GM23248 (cell line): ENCODE measurements at regions not wholly inside any gene's neighbourhood (a gene's known extent, or its start where the extent isn't known, plus 50 kb on each side); places are given as distances from the start of the nearest gene placed in this dataset.
A peak's percentile ranks its signal among the peaks of the same experiment; 100 is the strongest.

Experiments used
- DNase-seq: peaks from one replicate; pipeline ENCODE4 v3.0.0-alpha.2; 2015
- H2AFZ ChIP-seq: fragments of 200-600 bp; sonication (generic); 2 replicates; pipeline ENCODE4 v1.6.1; 2016; ENCODE audit warnings: antibody characterized with exemption
- H3F3A ChIP-seq: fragments of 200-600 bp; sonication (generic); 2 replicates; pipeline ENCODE4 v1.6.1; 2016; ENCODE audit warnings: mild to moderate bottlenecking, antibody characterized with exemption, mixed run types; ENCODE audit not compliant: insufficient read depth
- H3K27ac ChIP-seq: fragments of 200-600 bp; sonication (generic); 2 replicates; pipeline ENCODE4 v1.5.1; 2016; ENCODE audit warnings: mild to moderate bottlenecking
- H3K27me3 ChIP-seq: fragments of 200-600 bp; sonication (generic); replicated peaks from 2 replicates; pipeline ENCODE4 v1.6.1; 2016; ENCODE audit warnings: mild to moderate bottlenecking; ENCODE audit not compliant: insufficient read depth
- H3K36me3 ChIP-seq: fragments of 200-600 bp; sonication (generic); 2 replicates; pipeline ENCODE4 v1.6.1; 2016; ENCODE audit warnings: low read depth, mild to moderate bottlenecking
- H3K4me1 ChIP-seq: fragments of 200-600 bp; sonication (generic); 2 replicates; pipeline ENCODE4 v1.6.1; 2016; ENCODE audit warnings: mild to moderate bottlenecking; ENCODE audit not compliant: insufficient read depth
- H3K4me2 ChIP-seq: fragments of 200-600 bp; sonication (generic); one replicate; pipeline ENCODE4 v1.6.1; 2016; ENCODE audit warnings: mild to moderate bottlenecking; ENCODE audit not compliant: unreplicated experiment
- H3K4me3 ChIP-seq: fragments of 200-600 bp; sonication (generic); 2 replicates; pipeline ENCODE4 v1.5.1; 2016; ENCODE audit warnings: mild to moderate bottlenecking
- H3K79me2 ChIP-seq: fragments of 200-600 bp; sonication (generic); 2 replicates; pipeline ENCODE4 v1.6.1; 2016; ENCODE audit warnings: mild to moderate bottlenecking; ENCODE audit not compliant: insufficient read depth
- H3K9ac ChIP-seq: fragments of 200-600 bp; sonication (generic); 2 replicates; pipeline ENCODE4 v1.6.1; 2016; ENCODE audit warnings: mild to moderate bottlenecking
- H3K9me2 ChIP-seq: fragments of 200-600 bp; sonication (generic); 2 replicates; pipeline ENCODE4 v1.6.1; 2016; ENCODE audit warnings: mixed run types, mild to moderate bottlenecking, moderate library complexity; ENCODE audit not compliant: insufficient read depth
- H3K9me3 ChIP-seq: fragments of 200-600 bp; sonication (generic); one replicate; pipeline ENCODE4 v1.6.1; 2017; ENCODE audit warnings: low read depth
- H4K20me1 ChIP-seq: fragments of 200-600 bp; sonication (generic); 2 replicates; pipeline ENCODE4 v1.6.0; 2016; ENCODE audit not compliant: insufficient read depth
- EZH2 ChIP-seq: fragments of 200-600 bp; sonication (generic); IDR thresholded peaks from 2 replicates; pipeline ENCODE4 v1.6.1; 2018; ENCODE audit warnings: antibody characterized with exemption, mild to moderate bottlenecking; ENCODE audit not compliant: insufficient read depth, poor library complexity, severe bottlenecking
- EZH2phosphoT487 ChIP-seq: fragments of 200-600 bp; sonication (generic); IDR thresholded peaks from 2 replicates; pipeline ENCODE4 v1.6.1; 2018; ENCODE audit warnings: antibody characterized with exemption, moderate library complexity, mild to moderate bottlenecking, low read depth; ENCODE audit not compliant: insufficient read depth
- WGBS, 2 experiments: methylation state at CpG; one replicate each; pipeline ENCODE4 v1.1.6; 2015 to 2017; ENCODE audit warnings: low lambda C conversion rate in 2 of 2, low coverage in 1 of 2; ENCODE audit errors: missing lambda C conversion rate in 2 of 2; 5-methylcytosine and 5-hydroxymethylcytosine counted together
- in situ Hi-C: fragments of 300-500 bp; cut with MboI; formaldehyde crosslinking; loops from 2 replicates; pipeline ENCODE4 v1.15.0; 2020

- H3K4me3 ChIP-seq, result peak overlapping the region; percentile 42
- H3K9me2 ChIP-seq, result no peaks in the 10 kb centered on the region
- no peak for TF ChIP-seq EZH2phosphoT487
- no peak for TF ChIP-seq EZH2
- peak overlapping the region; percentile 52 for H3K9ac ChIP-seq
- no peaks in the 10 kb centered on the region for H3K79me2 ChIP-seq
- no peaks in the 10 kb centered on the region for H3K27me3 ChIP-seq
- H3K27ac ChIP-seq, result peak overlapping the region; percentile 89
- peak; percentile 93 for DNase-seq
- H3K36me3 ChIP-seq, result no peaks in the 10 kb centered on the region
- peak overlapping the region; percentile 23; the same call in 1 of the 2 replicates for H2AFZ ChIP-seq
- peak overlapping the region; percentile 71 for H3K4me2 ChIP-seq
- peaks cover 13% of the 10 kb centered on the region for H3K4me1 ChIP-seq
- 2 to 5% methylated on average over 2 of the region's 2 CpGs for WGBS, 2 experiments
- H3K9me3 ChIP-seq, result no peaks in the 10 kb centered on the region
- in situ Hi-C loops, result no loop called here
- no peaks in the 10 kb centered on the region for H4K20me1 ChIP-seq
- H3F3A ChIP-seq, result peaks cover 10% of the 10 kb centered on the region
Observed at GRCh38 chr9:73011181-73011750, 58.4 kb upstream of the ALDH1A1 start.

- Histone ChIP-seq H3K36me3 (no peaks in the 10 kb centered on the region), H3K9me2 (no peaks in the 10 kb centered on the region), H3K4me3 (no peak overlapping the region), H3K79me2 (no peaks in the 10 kb centered on the region), H2AFZ (no peak overlapping the region), H4K20me1 (no peaks in the 10 kb centered on the region), H3K4me1 (peaks cover 13% of the 10 kb centered on the region), H3K4me2 (no peak overlapping the region), H3F3A (peaks cover 10% of the 10 kb centered on the region), H3K9ac (no peak overlapping the region), H3K27me3 (no peaks in the 10 kb centered on the region), H3K27ac (no peak overlapping the region), H3K9me3 (no peaks in the 10 kb centered on the region)
- TF ChIP-seq EZH2, result no peak
- TF ChIP-seq EZH2phosphoT487, result no peak
- WGBS, 2 experiments, result 82 to 83% methylated on average over 2 of the region's 2 CpGs
- DNase-seq, result no peak
- in situ Hi-C loops, result no loop called here
Observed at GRCh38 chr9:73009649-73010288, 56.9 kb upstream of the ALDH1A1 start.

GRCh38 chr9:73007966-73008672 is 55.3 kb upstream of the ALDH1A1 start:
- Histone ChIP-seq H3K4me2 (no peak overlapping the region), H3K9me3 (no peaks in the 10 kb centered on the region), H3K79me2 (no peaks in the 10 kb centered on the region), H3K27ac (no peak overlapping the region), H3K4me1 (peaks cover 13% of the 10 kb centered on the region), H3K9ac (no peak overlapping the region), H3K4me3 (no peak overlapping the region), H4K20me1 (no peaks in the 10 kb centered on the region), H2AFZ (no peak overlapping the region), H3K9me2 (no peaks in the 10 kb centered on the region), H3K27me3 (no peaks in the 10 kb centered on the region), H3K36me3 (no peaks in the 10 kb centered on the region), H3F3A (peaks cover 10% of the 10 kb centered on the region)
- 47 to 50% methylated on average over 3 of the region's 3 CpGs for WGBS, 2 experiments
- TF ChIP-seq EZH2 (no peak), EZH2phosphoT487 (no peak)
- in situ Hi-C loops, result no loop called here
- DNase-seq, result no peak

GRCh38 chr9:73006986-73007385 is 54.1 kb upstream of the ALDH1A1 start:
- H2AFZ ChIP-seq, result no peak overlapping the region
- no peak for TF ChIP-seq EZH2
- no peak for TF ChIP-seq EZH2phosphoT487
- in situ Hi-C loops, result no loop called here
- no peaks in the 10 kb centered on the region for H3K27me3 ChIP-seq
- H3K27ac ChIP-seq, result no peak overlapping the region
- peaks cover 7% of the 10 kb centered on the region for H3F3A ChIP-seq
- H3K9me2 ChIP-seq, result no peaks in the 10 kb centered on the region
- H3K36me3 ChIP-seq, result no peaks in the 10 kb centered on the region
- H3K4me1 ChIP-seq, result peaks cover 9% of the 10 kb centered on the region
- H3K4me2 ChIP-seq, result no peak overlapping the region
- H3K9me3 ChIP-seq, result no peaks in the 10 kb centered on the region
- H4K20me1 ChIP-seq, result no peaks in the 10 kb centered on the region
- H3K79me2 ChIP-seq, result no peaks in the 10 kb centered on the region
- no peak overlapping the region for H3K9ac ChIP-seq
- H3K4me3 ChIP-seq, result no peak overlapping the region
- DNase-seq, result no peak
- 80 to 87% methylated on average over 2 of the region's 2 CpGs for WGBS, 2 experiments
